CD4-positive, alpha-beta memory T cell (primary cell): ENCODE measurements at regions not wholly inside any gene's neighbourhood (a gene's known extent, or its start where the extent isn't known, plus 50 kb on each side); places are given as distances from the start of the nearest gene placed in this dataset.

Experiments used
- CTCF ChIA-PET: fragments of 350-600 bp; sonication (Branson Sonifier 250); formaldehyde crosslinking; loops from one replicate; lab custom pipeline; 2021; ENCODE audit warnings: inconsistent platforms; ENCODE audit not compliant: partially characterized antibody; lab: Charles Lee
- POLR2A ChIA-PET: fragments of 350-600 bp; sonication (Branson Sonifier 250); formaldehyde crosslinking; loops from one replicate; lab custom pipeline; 2021; ENCODE audit not compliant: partially characterized antibody; lab: Charles Lee
- DNase-seq, 5 donors: peaks; one replicate each; pipeline versions ENCODE4 v3.0.0 to v3.0.0-alpha.2; 2020 to 2022; ENCODE audit warnings: mixed read lengths in 1 of 5
- H3K27ac ChIP-seq: one replicate; pipeline ENCODE4 v1.7.0; 2013; ENCODE audit warnings: low read depth, low read length
- H3K27me3 ChIP-seq: 2 replicates; pipeline ENCODE4 v1.7.0; 2013; ENCODE audit warnings: mild to moderate bottlenecking, low read length, moderate library complexity; ENCODE audit not compliant: insufficient read depth
- H3K36me3 ChIP-seq: 2 replicates; pipeline ENCODE4 v1.7.0; 2013; ENCODE audit warnings: mild to moderate bottlenecking, low read length, moderate library complexity; ENCODE audit not compliant: insufficient read depth
- H3K4me1 ChIP-seq: 2 replicates; pipeline ENCODE4 v1.7.0; 2013; ENCODE audit warnings: mild to moderate bottlenecking, low read length, moderate library complexity; ENCODE audit not compliant: insufficient read depth
- H3K4me3 ChIP-seq, 2 donors: one replicate each; pipeline ENCODE4 v1.7.0; 2013; ENCODE audit warnings: low read length in 2 of 2, mild to moderate bottlenecking in 1 of 2
- H3K9me3 ChIP-seq, 2 donors: one replicate each; pipeline ENCODE4 v1.7.0; 2013; ENCODE audit warnings: low read length in 2 of 2, control low read depth in 1 of 2; ENCODE audit not compliant: control insufficient read depth in 1 of 2
- H3K27ac Mint-ChIP-seq, 7 donors: one replicate each; pipeline ENCODE4 v1.8.0; 2020 to 2021; ENCODE audit warnings: mixed read lengths in 7 of 7, mild to moderate bottlenecking in 6 of 7, inconsistent platforms in 3 of 7, moderate library complexity in 3 of 7
- H3K27me3 Mint-ChIP-seq, 2 donors: one replicate each; pipeline ENCODE4 v1.8.0; 2020 to 2021; ENCODE audit warnings: mixed read lengths in 2 of 2
- H3K36me3 Mint-ChIP-seq, 2 donors: one replicate each; pipeline ENCODE4 v1.8.0; 2020 to 2021; ENCODE audit warnings: mixed read lengths in 2 of 2, inconsistent platforms in 1 of 2, mild to moderate bottlenecking in 1 of 2
- H3K4me1 Mint-ChIP-seq, 4 donors: one replicate each; pipeline ENCODE4 v1.8.0; 2020 to 2021; ENCODE audit warnings: mixed read lengths in 4 of 4, mild to moderate bottlenecking in 1 of 4
- H3K4me3 Mint-ChIP-seq, 8 donors: one replicate each; pipeline ENCODE4 v1.8.0; 2020 to 2021; ENCODE audit warnings: mixed read lengths in 8 of 8, mild to moderate bottlenecking in 7 of 8, moderate library complexity in 6 of 8, inconsistent platforms in 3 of 8
- H3K9me3 Mint-ChIP-seq, 8 donors: one replicate each; pipeline ENCODE4 v1.8.0; 2020 to 2021; ENCODE audit warnings: mixed read lengths in 8 of 8, mild to moderate bottlenecking in 5 of 8, inconsistent platforms in 3 of 8, moderate library complexity in 1 of 8
- intact Hi-C: fragments of 100-400 bp; cut with micrococcal nuclease; formaldehyde crosslinking; loops from one replicate; pipeline ENCODE4 v1.15.1; 2023

DNA sequence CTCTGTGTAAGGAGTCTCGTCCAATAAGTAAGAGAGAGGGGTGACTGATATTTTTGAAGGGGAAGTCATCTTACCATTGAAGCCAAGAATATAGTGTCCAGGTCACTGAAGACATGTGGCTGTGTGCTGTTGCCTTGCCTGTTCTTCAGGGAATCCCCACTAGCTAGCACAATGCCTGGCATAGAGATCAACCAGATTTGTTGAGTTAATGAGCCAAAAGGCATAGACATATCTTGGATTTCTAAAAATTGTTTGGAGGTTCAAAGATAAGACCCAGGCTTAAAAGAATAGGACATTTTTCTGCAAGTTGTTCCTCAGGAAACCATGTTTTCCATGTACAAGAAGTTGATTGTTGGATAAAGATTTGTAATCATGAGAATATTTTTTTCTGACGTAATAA, 119.3 kb upstream of the DKK2 start:
- H3K27ac ChIP-seq: no peak overlapping the region
- Mint-ChIP-seq H3K27ac (no peak overlapping the region), H3K9me3 (peaks cover 0 to 3% (median 0%) of the 10 kb centered on the region in 8 donors), H3K36me3 (no peaks in the 10 kb centered on the region), H3K27me3 (no peaks in the 10 kb centered on the region), H3K4me1 (no peaks in the 10 kb centered on the region), H3K4me3 (no peak overlapping the region)
- H3K9me3 ChIP-seq: no peaks in the 10 kb centered on the region
- no peaks in the 10 kb centered on the region for H3K27me3 ChIP-seq
- no peaks in the 10 kb centered on the region for H3K4me1 ChIP-seq
- no peak overlapping the region for H3K4me3 ChIP-seq
- no peaks in the 10 kb centered on the region for H3K36me3 ChIP-seq
- no peak for DNase-seq
- intact Hi-C loops: no loop called here
- ChIA-PET CTCF (no interaction called here), POLR2A (no interaction called here)

DNA sequence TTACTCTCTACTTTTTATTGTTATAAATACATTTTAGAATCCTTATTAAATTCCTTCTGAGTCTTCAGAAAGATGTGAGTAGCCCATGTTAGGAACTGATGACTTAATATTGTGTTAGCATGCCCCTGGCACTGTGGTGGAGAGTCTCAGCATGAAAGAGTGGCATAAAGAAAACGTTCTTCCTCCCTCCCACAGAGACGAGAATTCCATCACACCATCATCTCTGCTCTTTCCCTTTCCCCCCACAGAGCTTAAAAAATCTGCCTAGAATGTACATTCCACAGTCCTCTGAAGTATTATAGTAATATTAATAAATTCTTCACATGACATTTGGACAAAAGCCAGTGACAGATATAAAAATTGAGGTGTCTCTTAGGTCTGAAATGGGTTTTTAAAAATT, 117.8 kb upstream of the DKK2 start:
- no peaks in the 10 kb centered on the region for H3K36me3 ChIP-seq
- no peak overlapping the region for H3K4me3 ChIP-seq
- Mint-ChIP-seq H3K36me3 (no peaks in the 10 kb centered on the region), H3K4me1 (no peaks in the 10 kb centered on the region), H3K9me3 (peaks cover 0 to 3% (median 0%) of the 10 kb centered on the region in 8 donors), H3K4me3 (no peak overlapping the region), H3K27me3 (no peaks in the 10 kb centered on the region), H3K27ac (no peak overlapping the region)
- H3K27ac ChIP-seq: no peak overlapping the region
- H3K27me3 ChIP-seq: no peaks in the 10 kb centered on the region
- H3K9me3 ChIP-seq: no peaks in the 10 kb centered on the region
- intact Hi-C loops: no loop called here
- ChIA-PET CTCF (no interaction called here), POLR2A (no interaction called here)
- H3K4me1 ChIP-seq: no peaks in the 10 kb centered on the region
- no peak for DNase-seq

DNA sequence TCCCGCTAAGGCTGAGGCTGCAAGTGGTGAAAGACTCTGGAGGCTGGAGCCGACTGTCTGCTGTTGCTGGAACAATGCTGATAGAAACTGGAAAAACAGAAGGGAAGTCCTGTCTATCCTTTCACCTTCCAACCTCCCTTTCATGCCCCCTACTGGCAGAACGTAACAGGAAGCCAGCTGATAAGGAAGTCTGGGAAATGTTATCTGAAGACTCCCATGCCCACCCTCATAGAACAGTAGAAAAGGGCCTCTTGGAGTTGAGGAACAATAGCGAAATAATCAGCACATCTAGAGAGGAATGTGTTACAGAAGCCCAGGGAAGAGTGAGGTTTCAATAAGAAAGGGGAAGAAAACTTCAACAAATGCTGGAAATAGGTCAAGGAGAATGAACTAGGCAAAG, 117.1 kb upstream of the DKK2 start:
- no peaks in the 10 kb centered on the region for H3K36me3 Mint-ChIP-seq
- no peaks in the 10 kb centered on the region for H3K27me3 ChIP-seq
- H3K9me3 Mint-ChIP-seq: peaks cover 0 to 3% (median 0%) of the 10 kb centered on the region in 8 donors
- ChIA-PET POLR2A (no interaction called here), CTCF (no interaction called here)
- intact Hi-C loops: no loop called here
- no peak for DNase-seq
- H3K4me3 ChIP-seq: no peak overlapping the region
- no peaks in the 10 kb centered on the region for H3K9me3 ChIP-seq
- no peaks in the 10 kb centered on the region for H3K36me3 ChIP-seq
- no peaks in the 10 kb centered on the region for H3K27me3 Mint-ChIP-seq
- H3K27ac Mint-ChIP-seq: no peak overlapping the region
- no peak overlapping the region for H3K27ac ChIP-seq
- no peaks in the 10 kb centered on the region for H3K4me1 ChIP-seq
- peaks cover 0 to 3% (median 1%) of the 10 kb centered on the region in 4 donors for H3K4me1 Mint-ChIP-seq
- no peak overlapping the region for H3K4me3 Mint-ChIP-seq

DNA sequence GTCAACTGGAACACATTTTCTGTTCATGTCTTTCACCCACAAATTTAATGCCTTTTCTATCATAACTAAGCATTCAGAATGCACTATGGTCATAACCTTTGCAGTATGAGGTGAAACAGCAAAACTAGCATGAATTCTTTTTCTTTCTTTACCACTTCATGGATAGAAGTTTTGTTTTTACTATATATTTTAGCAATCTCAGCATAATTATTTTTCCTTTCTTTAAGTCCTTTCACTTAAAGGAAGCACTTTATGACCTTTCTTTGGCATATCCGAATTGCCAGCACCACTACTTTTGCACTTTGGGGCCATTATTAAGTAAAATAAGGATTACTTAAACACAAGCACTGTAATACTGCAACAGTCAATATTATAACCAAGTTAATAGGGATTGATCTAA, 115.1 kb upstream of the DKK2 start:
- no peaks in the 10 kb centered on the region for H3K27me3 Mint-ChIP-seq
- H3K4me3 Mint-ChIP-seq: no peak overlapping the region
- CTCF ChIA-PET: no interaction called here
- intact Hi-C loops: no loop called here
- peaks cover 2 to 6% (median 4%) of the 10 kb centered on the region in 4 donors for H3K4me1 Mint-ChIP-seq
- Histone ChIP-seq H3K27ac (no peak overlapping the region), H3K9me3 (no peaks in the 10 kb centered on the region), H3K27me3 (no peaks in the 10 kb centered on the region), H3K36me3 (no peaks in the 10 kb centered on the region), H3K4me3 (no peak overlapping the region), H3K4me1 (no peaks in the 10 kb centered on the region)
- H3K36me3 Mint-ChIP-seq: no peaks in the 10 kb centered on the region
- POLR2A ChIA-PET: no interaction called here
- DNase-seq: no peak
- peaks cover 0 to 3% (median 0%) of the 10 kb centered on the region in 8 donors for H3K9me3 Mint-ChIP-seq
- H3K27ac Mint-ChIP-seq: no peak overlapping the region

DNA sequence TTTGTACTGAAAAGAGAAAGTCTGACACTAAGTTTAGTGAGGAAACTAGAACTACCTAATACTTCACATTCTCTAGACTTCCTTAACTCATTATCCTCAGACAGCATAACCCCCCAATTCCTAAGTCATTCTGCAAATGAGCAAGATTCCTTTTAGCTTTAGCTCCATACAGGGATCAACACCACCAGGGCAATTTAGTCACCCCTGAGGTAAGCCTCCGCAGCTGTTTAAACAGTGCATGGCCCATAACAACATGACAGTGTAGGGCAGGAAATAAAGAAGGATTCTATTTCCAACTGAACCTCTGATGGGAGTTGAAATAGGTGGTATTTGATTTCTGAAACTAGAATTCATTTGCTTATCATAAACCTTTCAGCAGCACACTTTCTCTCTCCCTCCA, 112.8 kb upstream of the DKK2 start:
- ChIA-PET POLR2A (no interaction called here), CTCF (no interaction called here)
- Histone ChIP-seq H3K27me3 (no peaks in the 10 kb centered on the region), H3K27ac (no peak overlapping the region), H3K9me3 (no peaks in the 10 kb centered on the region), H3K36me3 (no peaks in the 10 kb centered on the region), H3K4me1 (no peaks in the 10 kb centered on the region), H3K4me3 (no peak overlapping the region)
- Mint-ChIP-seq H3K36me3 (no peaks in the 10 kb centered on the region), H3K4me3 (no peak overlapping the region), H3K9me3 (peaks cover 0 to 4% (median 0%) of the 10 kb centered on the region in 8 donors), H3K27me3 (no peaks in the 10 kb centered on the region), H3K4me1 (peaks cover 2 to 6% (median 4%) of the 10 kb centered on the region in 4 donors), H3K27ac (peak overlapping the region in 1 of 7 donors; percentile 26)
- DNase-seq: no peak
- intact Hi-C loops: no loop called here

DNA sequence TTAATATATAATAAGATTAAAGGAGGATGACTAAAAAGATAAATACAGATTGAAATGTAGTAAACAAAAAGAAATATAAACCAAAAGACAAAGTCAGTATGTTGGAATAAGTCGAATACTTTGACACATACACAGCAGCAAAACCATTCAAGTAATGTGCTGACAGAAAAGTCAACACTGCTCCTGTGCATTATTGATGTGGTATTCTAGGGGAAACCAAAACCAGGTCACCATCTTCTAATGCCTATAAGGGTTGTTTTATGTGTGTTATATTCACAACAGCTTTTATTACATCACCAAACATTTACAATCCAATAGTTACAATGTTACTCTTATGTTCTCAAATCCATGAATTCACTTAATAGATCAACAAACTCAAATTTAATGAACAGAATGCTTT, 111.8 kb upstream of the DKK2 start:
- peak in 4 of 5 donors; percentile 15 to 34 (median 22) for DNase-seq
- Histone ChIP-seq H3K9me3 (no peaks in the 10 kb centered on the region), H3K27me3 (no peaks in the 10 kb centered on the region), H3K4me1 (no peaks in the 10 kb centered on the region), H3K36me3 (no peaks in the 10 kb centered on the region), H3K4me3 (no peak overlapping the region), H3K27ac (no peak overlapping the region)
- H3K4me3 Mint-ChIP-seq: peak overlapping the region in 3 of 8 donors; percentile 11 to 78 (median 37)
- H3K27me3 Mint-ChIP-seq: no peaks in the 10 kb centered on the region
- H3K27ac Mint-ChIP-seq: peak overlapping the region in 4 of 7 donors; percentile 31 to 79 (median 52)
- H3K9me3 Mint-ChIP-seq: peaks cover 0 to 4% (median 0%) of the 10 kb centered on the region in 8 donors
- POLR2A ChIA-PET: no interaction called here
- intact Hi-C loops: no loop called here
- no peaks in the 10 kb centered on the region for H3K36me3 Mint-ChIP-seq
- CTCF ChIA-PET: no interaction called here
- H3K4me1 Mint-ChIP-seq: peaks cover 2 to 6% (median 4%) of the 10 kb centered on the region in 4 donors

DNA sequence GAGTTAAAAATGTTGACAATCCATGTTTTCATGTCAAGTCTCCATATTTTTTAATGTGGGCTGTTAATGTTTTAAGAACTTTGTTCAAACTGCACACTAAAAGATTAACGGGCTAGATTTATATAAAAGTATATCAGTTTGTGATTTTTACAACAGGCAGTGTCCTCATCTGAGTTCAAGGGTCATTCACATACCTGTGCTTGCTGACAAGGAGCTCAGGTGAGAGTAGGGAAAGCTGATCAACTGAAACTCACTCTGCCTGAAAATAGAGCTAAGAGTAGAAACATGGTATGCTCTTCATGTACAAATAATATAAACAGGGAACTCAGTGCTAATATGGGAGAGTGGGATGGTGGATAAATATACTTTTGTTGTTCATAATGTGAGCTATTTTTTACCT, 102.3 kb upstream of the DKK2 start:
- no peaks in the 10 kb centered on the region for H3K4me1 ChIP-seq
- H3K4me1 Mint-ChIP-seq: no peaks in the 10 kb centered on the region
- no peaks in the 10 kb centered on the region for H3K36me3 ChIP-seq
- H3K27ac Mint-ChIP-seq: no peak overlapping the region
- H3K27me3 ChIP-seq: no peaks in the 10 kb centered on the region
- H3K9me3 Mint-ChIP-seq: no peaks in the 10 kb centered on the region
- ChIA-PET POLR2A (no interaction called here), CTCF (no interaction called here)
- no peaks in the 10 kb centered on the region for H3K36me3 Mint-ChIP-seq
- H3K27me3 Mint-ChIP-seq: no peaks in the 10 kb centered on the region
- H3K4me3 ChIP-seq: no peak overlapping the region
- H3K27ac ChIP-seq: no peak overlapping the region
- H3K4me3 Mint-ChIP-seq: no peak overlapping the region
- DNase-seq: no peak
- no peaks in the 10 kb centered on the region for H3K9me3 ChIP-seq
- intact Hi-C loops: no loop called here
